ENCODE measurements at regions not wholly inside any gene's neighbourhood (a gene's known extent, or its start where the extent isn't known, plus 50 kb on each side); places are given as distances from the start of the nearest gene placed in this dataset.

- peaks cover 2 to 10% of the 10 kb centered on the region in 2 donors for H3K9me3 Mint-ChIP-seq
- H3K4me1 Mint-ChIP-seq (ENCODE audit: low read depth), result no peaks in the 10 kb centered on the region
- no peak overlapping the region for H3K4me3 Mint-ChIP-seq
- no peak for ATAC-seq (replicated peaks in 1 of 2)
- DNase-seq, result no peak
- peaks cover 0 to 2% of the 10 kb centered on the region in 2 donors for H3K36me3 Mint-ChIP-seq (ENCODE audit: insufficient read depth in 2 of 2)
- no peak overlapping the region for H3K27ac Mint-ChIP-seq
- no peaks in the 10 kb centered on the region for H3K27me3 Mint-ChIP-seq (ENCODE audit: low read depth)
These were observed 686.7 kb downstream of the CDH18 start for GRCh38 chr5:19301271-19301670.

- Mint-ChIP-seq H3K27ac (no peak overlapping the region), H3K9me3 (peaks cover 21 to 25% of the 10 kb centered on the region in 2 donors), H3K27me3 (ENCODE audit: low read depth) (no peaks in the 10 kb centered on the region), H3K36me3 (ENCODE audit: insufficient read depth in 2 of 2) (peaks cover 0 to 2% of the 10 kb centered on the region in 2 donors), H3K4me3 (no peak overlapping the region), H3K4me1 (ENCODE audit: low read depth) (no peaks in the 10 kb centered on the region)
- DNase-seq, result no peak
- no peak for ATAC-seq (replicated peaks in 1 of 2)
These were observed 673.2 kb downstream of the CDH18 start for GRCh38 chr5:19314840-19315239.

GRCh38 chr5:19319252-19319651, 668.7 kb downstream of the CDH18 start:
- Mint-ChIP-seq H3K4me3 (no peak overlapping the region), H3K27me3 (ENCODE audit: low read depth) (no peaks in the 10 kb centered on the region), H3K36me3 (ENCODE audit: insufficient read depth in 2 of 2) (peaks cover 0 to under 1% of the 10 kb centered on the region in 2 donors), H3K4me1 (ENCODE audit: low read depth) (no peaks in the 10 kb centered on the region), H3K9me3 (peaks cover 21% of the 10 kb centered on the region in 2 donors), H3K27ac (no peak overlapping the region)
- ATAC-seq (replicated peaks in 1 of 2) (no peak), DNase-seq (no peak)

- Mint-ChIP-seq H3K4me1 (ENCODE audit: low read depth) (no peaks in the 10 kb centered on the region), H3K9me3 (peaks cover 12 to 15% of the 10 kb centered on the region in 2 donors), H3K4me3 (no peak overlapping the region), H3K27me3 (ENCODE audit: low read depth) (no peaks in the 10 kb centered on the region), H3K36me3 (ENCODE audit: insufficient read depth in 2 of 2) (peaks cover 0 to 1% of the 10 kb centered on the region in 2 donors), H3K27ac (no peak overlapping the region)
- no peak for DNase-seq
- no peak for ATAC-seq (replicated peaks in 1 of 2)
These were observed 665.1 kb downstream of the CDH18 start for GRCh38 chr5:19322716-19323485.

GRCh38 chr5:19334278-19334677, 653.7 kb downstream of the CDH18 start:
- no peak overlapping the region for H3K27ac Mint-ChIP-seq
- H3K4me3 Mint-ChIP-seq, result no peak overlapping the region
- DNase-seq (no peak), ATAC-seq (replicated peaks in 1 of 2) (no peak)
- H3K4me1 Mint-ChIP-seq (ENCODE audit: low read depth), result no peaks in the 10 kb centered on the region
- H3K27me3 Mint-ChIP-seq (ENCODE audit: low read depth), result no peaks in the 10 kb centered on the region
- H3K36me3 Mint-ChIP-seq (ENCODE audit: insufficient read depth in 2 of 2), result no peaks in the 10 kb centered on the region
- peaks cover 3 to 11% of the 10 kb centered on the region in 2 donors for H3K9me3 Mint-ChIP-seq

GRCh38 chr5:19342942-19343341, 645.1 kb downstream of the CDH18 start:
- ATAC-seq (replicated peaks in 1 of 2), result no peak
- Mint-ChIP-seq H3K4me1 (ENCODE audit: low read depth) (no peaks in the 10 kb centered on the region), H3K36me3 (ENCODE audit: insufficient read depth in 2 of 2) (no peaks in the 10 kb centered on the region), H3K27ac (no peak overlapping the region), H3K27me3 (ENCODE audit: low read depth) (no peaks in the 10 kb centered on the region), H3K9me3 (peaks cover 5 to 10% of the 10 kb centered on the region in 2 donors), H3K4me3 (no peak overlapping the region)
- DNase-seq, result no peak

- Mint-ChIP-seq H3K4me1 (ENCODE audit: low read depth) (no peaks in the 10 kb centered on the region), H3K36me3 (ENCODE audit: insufficient read depth in 2 of 2) (no peaks in the 10 kb centered on the region), H3K4me3 (no peak overlapping the region), H3K9me3 (no peaks in the 10 kb centered on the region), H3K27ac (no peak overlapping the region), H3K27me3 (ENCODE audit: low read depth) (no peaks in the 10 kb centered on the region)
- DNase-seq (no peak), ATAC-seq (replicated peaks in 1 of 2) (no peak)
These were observed 635.9 kb downstream of the CDH18 start for GRCh38 chr5:19352120-19352519.

- Mint-ChIP-seq H3K27me3 (ENCODE audit: low read depth) (no peaks in the 10 kb centered on the region), H3K9me3 (peaks cover 0 to 6% of the 10 kb centered on the region in 2 donors), H3K4me1 (ENCODE audit: low read depth) (no peaks in the 10 kb centered on the region), H3K27ac (no peak overlapping the region), H3K4me3 (no peak overlapping the region), H3K36me3 (ENCODE audit: insufficient read depth in 2 of 2) (peaks cover 0 to 1% of the 10 kb centered on the region in 2 donors)
- ATAC-seq (replicated peaks in 1 of 2) (no peak), DNase-seq (no peak)
These were observed 619.0 kb downstream of the CDH18 start for GRCh38 chr5:19369048-19369447.

GRCh38 chr5:19369561-19369960, 618.4 kb downstream of the CDH18 start:
- no peaks in the 10 kb centered on the region for H3K36me3 Mint-ChIP-seq (ENCODE audit: insufficient read depth in 2 of 2)
- no peaks in the 10 kb centered on the region for H3K4me1 Mint-ChIP-seq (ENCODE audit: low read depth)
- DNase-seq (no peak), ATAC-seq (replicated peaks in 1 of 2) (no peak)
- no peak overlapping the region for H3K27ac Mint-ChIP-seq
- H3K4me3 Mint-ChIP-seq, result no peak overlapping the region
- H3K27me3 Mint-ChIP-seq (ENCODE audit: low read depth), result no peaks in the 10 kb centered on the region
- H3K9me3 Mint-ChIP-seq, result peaks cover 0 to 6% of the 10 kb centered on the region in 2 donors

GRCh38 chr5:19370655-19371386, 617.2 kb downstream of the CDH18 start:
- peaks cover 0 to 4% of the 10 kb centered on the region in 2 donors for H3K9me3 Mint-ChIP-seq
- H3K4me3 Mint-ChIP-seq, result no peak overlapping the region
- H3K27me3 Mint-ChIP-seq (ENCODE audit: low read depth), result no peaks in the 10 kb centered on the region
- H3K27ac Mint-ChIP-seq, result no peak overlapping the region
- ATAC-seq (replicated peaks in 1 of 2), result no peak
- no peak for DNase-seq
- no peaks in the 10 kb centered on the region for H3K36me3 Mint-ChIP-seq (ENCODE audit: insufficient read depth in 2 of 2)
- no peaks in the 10 kb centered on the region for H3K4me1 Mint-ChIP-seq (ENCODE audit: low read depth)

- peaks cover 0 to 2% of the 10 kb centered on the region in 2 donors for H3K36me3 Mint-ChIP-seq (ENCODE audit: insufficient read depth in 2 of 2)
- ATAC-seq (replicated peaks in 1 of 2), result no peak
- no peak overlapping the region for H3K4me3 Mint-ChIP-seq
- H3K4me1 Mint-ChIP-seq (ENCODE audit: low read depth), result no peaks in the 10 kb centered on the region
- peaks cover 11 to 14% of the 10 kb centered on the region in 2 donors for H3K9me3 Mint-ChIP-seq
- no peaks in the 10 kb centered on the region for H3K27me3 Mint-ChIP-seq (ENCODE audit: low read depth)
- H3K27ac Mint-ChIP-seq, result no peak overlapping the region
- no peak for DNase-seq
These were observed 599.6 kb downstream of the CDH18 start for GRCh38 chr5:19388391-19388790.

- peaks cover 2% of the 10 kb centered on the region in 2 donors for H3K9me3 Mint-ChIP-seq
- no peak overlapping the region for H3K4me3 Mint-ChIP-seq
- H3K4me1 Mint-ChIP-seq (ENCODE audit: low read depth), result no peaks in the 10 kb centered on the region
- no peaks in the 10 kb centered on the region for H3K36me3 Mint-ChIP-seq (ENCODE audit: insufficient read depth in 2 of 2)
- H3K27ac Mint-ChIP-seq, result no peak overlapping the region
- H3K27me3 Mint-ChIP-seq (ENCODE audit: low read depth), result no peaks in the 10 kb centered on the region
- DNase-seq (no peak), ATAC-seq (replicated peaks in 1 of 2) (no peak)
These were observed 587.0 kb downstream of the CDH18 start for GRCh38 chr5:19401032-19401431.

- Mint-ChIP-seq H3K27me3 (ENCODE audit: low read depth) (no peaks in the 10 kb centered on the region), H3K27ac (no peak overlapping the region), H3K4me1 (ENCODE audit: low read depth) (no peaks in the 10 kb centered on the region), H3K4me3 (no peak overlapping the region), H3K36me3 (ENCODE audit: insufficient read depth in 2 of 2) (peaks cover 2 to 4% of the 10 kb centered on the region in 2 donors), H3K9me3 (peaks cover 6 to 12% of the 10 kb centered on the region in 2 donors)
- no peak for ATAC-seq (replicated peaks in 1 of 2)
- DNase-seq, result no peak
These were observed 581.2 kb downstream of the CDH18 start for GRCh38 chr5:19406576-19407365.

Data from activated T-cell treated with anti-CD3 and anti-CD28 coated beads, Interleukin-2, amount 50 U/mL, for 72 hours (primary cell).